A549 (cell line): ENCODE measurements at regions not wholly inside any gene's neighbourhood (a gene's known extent, or its start where the extent isn't known, plus 50 kb on each side); places are given as distances from the start of the nearest gene placed in this dataset.

Experiments
- CBX8 ChIP-seq: fragments of 200-600 bp; sonication (generic); IDR thresholded peaks from 2 replicates; pipeline ENCODE4 v1.6.1; 2016
- CHD2 ChIP-seq: fragments of 150-350 bp; IDR thresholded peaks from 2 replicates; pipeline ENCODE4 v1.6.1; 2014; ENCODE audit warnings: low read length; ENCODE audit not compliant: partially characterized antibody
- JUN ChIP-seq, 2 experiments: fragments of >200 bp; sonication (Bioruptor Twin); formaldehyde crosslinking; IDR thresholded peaks; 2 replicates in 1 of 2; 3 replicates in 1 of 2; pipeline ENCODE4 v1.6.1; 2016 to 2017
- KDM1A ChIP-seq: fragments of 200-600 bp; sonication (generic); IDR thresholded peaks from 2 replicates; pipeline ENCODE4 v1.6.1; 2016; ENCODE audit warnings: low read depth, mild to moderate bottlenecking
- MAX ChIP-seq: IDR thresholded peaks from 2 replicates; pipeline ENCODE4 v1.6.1; 2012
- MYC ChIP-seq: IDR thresholded peaks from 2 replicates; pipeline ENCODE4 v1.6.1; 2012; ENCODE audit warnings: mild to moderate bottlenecking, inconsistent platforms, low read length, improper control_type of control experiment, borderline replicate concordance
- PBX3 ChIP-seq: IDR thresholded peaks from 2 replicates; pipeline ENCODE4 v1.6.1; 2012
- RAD21 ChIP-seq, 2 experiments: fragments of >200 bp in 1 of 2; sonication (Bioruptor Twin) in 1 of 2; formaldehyde crosslinking in 1 of 2; IDR thresholded peaks in 1 of 2; conservative IDR thresholded peaks in 1 of 2; 2 replicates in 1 of 2; 3 replicates in 1 of 2; pipeline ENCODE4 v1.6.1; 2012 to 2018; ENCODE audit warnings: inconsistent platforms in 1 of 2
- RNF2 ChIP-seq: fragments of 200-600 bp; sonication (generic); IDR thresholded peaks from 2 replicates; pipeline ENCODE4 v1.6.1; 2016; ENCODE audit warnings: low read depth, mild to moderate bottlenecking, antibody characterized with exemption, moderate library complexity, borderline replicate concordance
- ZFP36 ChIP-seq: fragments of 450-650 bp; IDR thresholded peaks from 2 replicates; pipeline ENCODE4 v1.6.1; 2014; ENCODE audit warnings: borderline replicate concordance; ENCODE audit not compliant: partially characterized antibody
- TF ChIP-seq, protein P1 (sequence below): fragments of >200 bp; sonication (Bioruptor Twin); formaldehyde crosslinking; IDR thresholded peaks from 3 replicates; pipeline ENCODE4 v1.5.1; 2016
- TF ChIP-seq, protein P2 (sequence below): fragments of >200 bp; sonication (Bioruptor Twin); formaldehyde crosslinking; IDR thresholded peaks from 2 replicates; pipeline ENCODE4 v1.6.1; 2016
- TF ChIP-seq, protein P3 (sequence below): fragments of 450-650 bp; IDR thresholded peaks from 2 replicates; pipeline ENCODE4 v1.6.1; 2014; ENCODE audit warnings: antibody characterized with exemption

DNA sequence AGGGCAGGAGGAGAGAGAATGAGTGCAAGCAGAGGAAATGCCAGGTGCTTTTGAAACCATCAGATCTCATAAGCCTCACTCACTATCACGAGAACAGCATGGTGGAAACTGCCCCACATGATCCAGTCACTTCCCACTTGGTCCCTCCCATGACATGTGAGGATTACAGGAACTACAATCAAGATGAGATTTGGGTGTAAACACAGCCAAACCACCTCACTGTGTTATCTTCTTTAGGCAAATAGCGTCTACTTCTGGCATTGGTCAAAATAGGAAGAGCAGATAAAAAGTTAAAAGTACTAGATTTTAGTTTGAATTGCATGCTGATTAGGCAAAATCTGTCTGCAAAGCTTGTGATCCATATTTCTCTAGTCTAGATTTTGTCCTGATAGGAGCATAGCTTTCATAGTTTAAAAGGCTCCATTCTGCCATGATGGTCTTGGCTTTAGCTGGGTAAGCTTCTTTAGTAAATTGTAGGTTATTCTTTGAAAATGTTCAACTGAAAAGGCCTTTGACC is 267.5 kb downstream of the NKX6-1 start:
- TF ChIP-seq MAX: no peak
- TF ChIP-seq, protein P1, sequence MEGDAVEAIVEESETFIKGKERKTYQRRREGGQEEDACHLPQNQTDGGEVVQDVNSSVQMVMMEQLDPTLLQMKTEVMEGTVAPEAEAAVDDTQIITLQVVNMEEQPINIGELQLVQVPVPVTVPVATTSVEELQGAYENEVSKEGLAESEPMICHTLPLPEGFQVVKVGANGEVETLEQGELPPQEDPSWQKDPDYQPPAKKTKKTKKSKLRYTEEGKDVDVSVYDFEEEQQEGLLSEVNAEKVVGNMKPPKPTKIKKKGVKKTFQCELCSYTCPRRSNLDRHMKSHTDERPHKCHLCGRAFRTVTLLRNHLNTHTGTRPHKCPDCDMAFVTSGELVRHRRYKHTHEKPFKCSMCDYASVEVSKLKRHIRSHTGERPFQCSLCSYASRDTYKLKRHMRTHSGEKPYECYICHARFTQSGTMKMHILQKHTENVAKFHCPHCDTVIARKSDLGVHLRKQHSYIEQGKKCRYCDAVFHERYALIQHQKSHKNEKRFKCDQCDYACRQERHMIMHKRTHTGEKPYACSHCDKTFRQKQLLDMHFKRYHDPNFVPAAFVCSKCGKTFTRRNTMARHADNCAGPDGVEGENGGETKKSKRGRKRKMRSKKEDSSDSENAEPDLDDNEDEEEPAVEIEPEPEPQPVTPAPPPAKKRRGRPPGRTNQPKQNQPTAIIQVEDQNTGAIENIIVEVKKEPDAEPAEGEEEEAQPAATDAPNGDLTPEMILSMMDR: no peak
- TF ChIP-seq, protein P2, sequence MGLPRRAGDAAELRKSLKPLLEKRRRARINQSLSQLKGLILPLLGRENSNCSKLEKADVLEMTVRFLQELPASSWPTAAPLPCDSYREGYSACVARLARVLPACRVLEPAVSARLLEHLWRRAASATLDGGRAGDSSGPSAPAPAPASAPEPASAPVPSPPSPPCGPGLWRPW: no peak
- no peak for TF ChIP-seq ZFP36
- no peak for TF ChIP-seq JUN (IDR thresholded peaks at IDR 0.05)
- TF ChIP-seq, protein P3, sequence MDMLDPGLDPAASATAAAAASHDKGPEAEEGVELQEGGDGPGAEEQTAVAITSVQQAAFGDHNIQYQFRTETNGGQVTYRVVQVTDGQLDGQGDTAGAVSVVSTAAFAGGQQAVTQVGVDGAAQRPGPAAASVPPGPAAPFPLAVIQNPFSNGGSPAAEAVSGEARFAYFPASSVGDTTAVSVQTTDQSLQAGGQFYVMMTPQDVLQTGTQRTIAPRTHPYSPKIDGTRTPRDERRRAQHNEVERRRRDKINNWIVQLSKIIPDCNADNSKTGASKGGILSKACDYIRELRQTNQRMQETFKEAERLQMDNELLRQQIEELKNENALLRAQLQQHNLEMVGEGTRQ: no peak
- TF ChIP-seq RNF2: no peak
- TF ChIP-seq CHD2: no peak
- TF ChIP-seq MYC: no peak
- no peak for TF ChIP-seq RAD21 (conservative IDR thresholded peaks at IDR 0.05 in 1 of 2, IDR thresholded peaks at IDR 0.05 in 1 of 2)
- TF ChIP-seq KDM1A: no peak
- no peak for TF ChIP-seq CBX8
- no peak for TF ChIP-seq PBX3
